ENCODE measurements at regions not wholly inside any gene's neighbourhood (a gene's known extent, or its start where the extent isn't known, plus 50 kb on each side); places are given as distances from the start of the nearest gene placed in this dataset.
"Not testable (repeated sequence)": the region's sequence is repeated elsewhere in the genome, so short reads cannot be mapped to it uniquely, and the experiment has no call there.

DNA sequence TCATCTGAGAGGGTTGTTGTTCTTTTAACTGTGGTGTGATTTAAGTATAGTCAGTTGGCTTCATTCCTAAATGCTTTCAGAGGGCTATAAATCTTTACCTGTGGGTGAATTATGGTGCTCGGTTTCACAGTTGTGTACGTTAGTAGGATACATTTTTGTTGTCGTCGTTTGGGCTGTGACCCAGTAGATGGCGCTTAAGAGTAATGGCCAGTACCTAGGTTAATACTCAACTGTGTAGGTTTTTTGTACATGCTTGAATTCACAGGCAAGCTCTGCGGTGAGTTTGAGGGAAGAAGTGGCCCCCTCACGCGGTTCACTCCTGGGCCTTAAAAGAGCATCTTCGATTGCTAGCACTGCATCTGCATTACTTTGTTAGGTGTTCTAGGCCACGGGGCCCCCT lies 571.7 kb upstream of the TGIF2LX start:
- DNase-seq: peak; percentile 4

DNA sequence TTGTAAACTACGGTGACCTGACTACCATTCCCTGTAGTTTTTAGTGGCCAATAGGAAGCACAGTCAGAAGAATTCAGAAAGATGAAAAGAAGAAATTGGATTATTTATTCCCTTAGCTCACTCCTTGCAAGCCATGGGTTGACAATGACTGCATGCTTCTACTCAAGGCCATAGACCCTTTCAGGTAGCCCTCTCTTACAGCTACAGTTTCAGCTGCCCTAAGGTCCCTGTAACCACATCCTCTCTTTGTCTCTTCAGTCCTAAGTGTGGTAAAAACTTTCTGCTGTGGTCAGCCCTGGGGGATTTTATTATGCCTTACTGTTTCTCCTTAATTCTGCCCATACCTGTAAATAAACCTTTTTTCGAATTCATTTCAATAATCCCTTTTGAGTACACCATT lies 551.8 kb upstream of the TGIF2LX start:
- not testable (repeated sequence) for DNase-seq

DNA sequence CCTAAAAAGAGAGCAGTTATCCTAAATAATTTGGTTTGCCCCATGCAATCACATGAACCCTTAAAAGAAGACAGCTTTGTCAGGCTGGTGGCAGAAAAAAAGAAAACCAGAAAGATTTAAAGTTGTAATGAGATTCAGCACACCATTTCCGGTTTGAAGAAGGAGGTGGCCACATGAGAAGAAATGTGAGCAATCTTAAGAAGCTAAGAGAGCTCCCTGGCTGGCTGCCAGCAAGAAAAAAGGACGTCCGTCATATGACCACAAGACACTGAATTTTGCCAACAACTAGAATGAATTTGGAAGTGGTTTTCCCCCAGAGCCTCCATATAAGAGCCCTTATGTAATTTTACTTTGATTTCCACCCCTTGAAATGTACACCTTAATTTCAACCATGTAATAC lies 528.7 kb upstream of the TGIF2LX start:
- peak; percentile 0 for DNase-seq

DNA sequence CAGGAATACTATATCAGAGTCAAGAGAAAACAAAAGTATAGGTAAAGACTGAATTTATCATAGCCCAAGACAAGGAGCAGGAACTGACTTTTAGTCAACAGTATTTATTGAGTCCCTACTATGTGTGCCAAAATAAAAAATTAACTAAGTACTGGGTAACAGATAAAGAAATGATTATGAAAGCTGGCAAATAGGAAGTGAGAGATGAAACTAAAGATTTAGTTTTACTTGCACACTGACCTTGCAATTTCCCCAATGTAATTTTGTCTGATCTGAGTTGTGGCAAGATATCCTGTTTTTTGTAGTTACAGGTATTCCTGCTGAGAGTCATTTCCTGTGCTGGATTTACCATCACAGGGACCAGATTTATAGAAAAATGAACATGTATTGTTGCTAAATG lies 518.9 kb upstream of the TGIF2LX start:
- not testable (repeated sequence) for DNase-seq

DNA sequence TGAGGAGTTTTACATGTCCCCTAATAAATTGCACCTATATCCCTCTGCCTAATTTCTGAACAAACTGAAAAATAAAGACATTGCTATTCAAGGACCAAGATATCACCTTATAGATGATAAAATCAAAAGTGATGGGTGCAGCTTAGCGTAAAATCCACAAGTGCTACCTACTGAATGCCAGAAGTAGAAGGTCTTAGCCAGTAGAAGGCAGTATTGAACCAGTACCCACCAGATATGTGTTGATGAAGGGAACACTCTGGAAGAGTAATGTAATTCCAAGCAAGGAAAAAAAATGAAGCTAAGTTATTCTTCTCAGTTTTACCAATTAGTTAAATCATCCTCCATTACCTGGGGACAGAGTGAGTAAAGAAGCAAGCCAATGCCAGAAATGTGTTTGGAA lies 516.6 kb upstream of the TGIF2LX start:
- not testable (repeated sequence) for DNase-seq

DNA sequence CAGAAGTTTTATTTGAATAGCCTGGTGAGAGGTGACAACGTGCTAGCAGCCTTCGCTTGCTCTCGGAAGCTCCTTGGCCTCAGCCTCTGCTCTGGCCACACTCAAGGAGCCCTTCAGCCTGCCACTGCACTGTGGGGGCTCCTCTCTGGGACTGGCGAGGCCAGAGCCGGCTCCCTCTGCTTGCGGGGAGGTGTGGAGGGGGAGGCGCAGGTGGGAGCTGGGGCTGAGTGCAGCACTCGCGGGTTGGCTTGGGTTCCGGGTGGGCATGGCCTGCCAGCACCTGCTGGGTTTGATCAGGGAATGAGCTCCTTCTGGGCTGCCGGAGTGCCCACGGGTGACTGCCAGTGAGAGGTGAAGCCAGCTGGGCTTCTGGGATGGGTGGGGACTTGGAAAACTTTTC lies 504.8 kb upstream of the TGIF2LX start:
- not testable (repeated sequence) for DNase-seq

DNA sequence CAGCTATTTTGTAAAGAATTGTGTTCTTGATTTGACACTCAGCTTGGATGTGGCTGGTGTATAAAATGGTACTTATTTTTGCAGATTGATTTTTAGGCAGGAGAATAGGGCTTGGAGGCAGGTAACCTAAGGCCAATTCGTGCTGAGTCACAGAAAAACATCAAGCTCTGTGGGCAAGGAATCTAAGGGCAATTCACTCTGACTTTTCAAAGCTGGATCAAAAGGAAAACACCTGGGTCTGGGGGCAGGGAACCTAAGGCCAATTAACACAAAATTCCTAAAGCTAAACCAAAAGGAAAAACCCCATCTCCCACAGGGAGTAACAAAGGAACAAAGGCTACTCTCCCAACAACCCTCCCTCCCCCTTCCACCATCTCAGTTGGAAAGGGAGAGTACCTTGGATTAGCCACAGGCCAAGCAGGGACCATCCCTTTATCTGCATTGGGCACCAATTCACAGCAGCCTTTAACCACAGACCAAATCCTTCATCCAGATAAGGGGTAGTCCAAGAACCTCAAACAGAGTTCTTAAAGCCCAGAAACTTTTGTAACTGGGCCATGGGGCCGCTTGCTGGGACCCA lies 489.0 kb upstream of the TGIF2LX start:
- not testable (repeated sequence) for DNase-seq
